GM12878 (cell line): ENCODE measurements at regions not wholly inside any gene's neighbourhood (a gene's known extent, or its start where the extent isn't known, plus 50 kb on each side); places are given as distances from the start of the nearest gene placed in this dataset.

Experiments
- ATAC-seq: fragments of 200-7000 bp; cut with Tn5 transposase; 3 replicates; pipeline ENCODE4 v1.9.1; 2020; ENCODE audit warnings: mild to moderate bottlenecking, moderate library complexity
- BruUV-seq: library from RNA; stranded (reverse); fragments of 400-500 nt; replicated peaks from 2 replicates; lab custom pipeline; 2021; lab: Mats Ljungman, UMichigan
- CTCF ChIA-PET: fragments of 300-600 bp; sonication (Branson Sonifier 250); formaldehyde crosslinking; extraction: SDS; loops from one replicate; lab custom pipeline; 2021; ENCODE audit warnings: inconsistent platforms; lab: Yijun Ruan, JAX
- POLR2A ChIA-PET: fragments of 350-600 bp; formaldehyde crosslinking; extraction: SDS; loops from one replicate; lab custom pipeline; 2021; ENCODE audit warnings: inconsistent platforms; lab: Charles Lee
- RAD21 ChIA-PET: fragments of 300-600 bp; sonication (Branson Sonifier 250); formaldehyde crosslinking; loops from one replicate; lab custom pipeline; 2023; ENCODE audit warnings: antibody characterized with exemption; ENCODE audit not compliant: unreplicated experiment; lab: Charles Lee
- SMC1A ChIA-PET: fragments of 300-600 bp; sonication (Branson Sonifier 250); formaldehyde crosslinking; loops from one replicate; lab custom pipeline; 2023; ENCODE audit not compliant: unreplicated experiment, uncharacterized antibody; lab: Charles Lee
- DNase-seq: peaks from one replicate; pipeline ENCODE4 v3.0.0-alpha.2; 2011; ENCODE audit warnings: low read depth, low spot score
- FAIRE-seq: peaks from 3 replicates; lab custom pipeline; 2011; peaks lifted over from hg19 to GRCh38; lab: Jason Lieb, UNC
- H2AFZ ChIP-seq: 2 replicates; pipeline ENCODE4 v1.6.0; 2011; ENCODE audit warnings: low read depth, low read length, control low read depth; ENCODE audit not compliant: control insufficient read depth
- H3K27ac ChIP-seq: 2 replicates; pipeline ENCODE4 v1.5.1; 2011; ENCODE audit warnings: control low read depth; ENCODE audit not compliant: control insufficient read depth, insufficient read depth
- H3K27me3 ChIP-seq, 2 experiments: replicated peaks in 1 of 2; 2 replicates each; pipeline versions ENCODE4 v1.6.0 to v1.6.1; 2011; ENCODE audit warnings: low read length in 1 of 2; ENCODE audit not compliant: control insufficient read depth in 2 of 2, insufficient read depth in 2 of 2
- H3K36me3 ChIP-seq, 2 experiments: 2 replicates each; pipeline ENCODE4 v1.5.1; 2011; ENCODE audit warnings: low read length in 1 of 2; ENCODE audit not compliant: control insufficient read depth in 2 of 2, insufficient read depth in 2 of 2
- H3K4me1 ChIP-seq: 2 replicates; pipeline ENCODE4 v1.6.1; 2011; ENCODE audit warnings: mild to moderate bottlenecking, low read length, moderate library complexity, mixed read lengths; ENCODE audit not compliant: control insufficient read depth, insufficient read depth
- H3K4me2 ChIP-seq: 2 replicates; pipeline ENCODE4 v1.6.0; 2011; ENCODE audit warnings: control low read depth; ENCODE audit not compliant: control insufficient read depth, insufficient read depth
- H3K4me3 ChIP-seq: fragments of 200-600 bp; sonication (generic); 2 replicates; pipeline ENCODE4 v1.5.1; 2016
- H3K79me2 ChIP-seq: 2 replicates; pipeline ENCODE4 v1.6.0; 2011; ENCODE audit warnings: low read length; ENCODE audit not compliant: control insufficient read depth, insufficient read depth
- H3K9ac ChIP-seq: 2 replicates; pipeline ENCODE4 v1.8.0; 2011; ENCODE audit warnings: low read length, control low read depth, mixed read lengths; ENCODE audit not compliant: control insufficient read depth, insufficient read depth
- H3K9me3 ChIP-seq: replicated peaks from 3 replicates; pipeline ENCODE4 v1.5.1; 2011; ENCODE audit warnings: mild to moderate bottlenecking, low read length; ENCODE audit not compliant: control insufficient read depth, insufficient read depth
- H4K20me1 ChIP-seq: 2 replicates; pipeline ENCODE4 v1.6.0; 2011; ENCODE audit not compliant: control insufficient read depth, insufficient read depth
- ATF2 ChIP-seq: IDR thresholded peaks from 2 replicates; pipeline ENCODE4 v1.6.1; 2012; ENCODE audit warnings: low read length, inconsistent platforms
- BCL3 ChIP-seq: IDR thresholded peaks from 2 replicates; pipeline ENCODE4 v1.6.1; 2011; ENCODE audit warnings: borderline replicate concordance, low read depth, mild to moderate bottlenecking, moderate library complexity, low read length; ENCODE audit not compliant: insufficient read depth, poor library complexity, severe bottlenecking
- CHD1 ChIP-seq: IDR thresholded peaks from 2 replicates; pipeline ENCODE4 v1.6.1; 2012; ENCODE audit warnings: low read depth, low read length, improper control_type of control experiment
- CTCF ChIP-seq, 3 experiments: IDR thresholded peaks in 2 of 3; conservative IDR thresholded peaks in 1 of 3; 2 replicates each; pipeline ENCODE4 v1.5.1; 2011; ENCODE audit warnings: low read depth in 3 of 3, low read length in 3 of 3, mild to moderate bottlenecking in 3 of 3, control low read depth in 2 of 3, moderate library complexity in 2 of 3, inconsistent platforms in 1 of 3, mixed read lengths in 1 of 3; ENCODE audit not compliant: control insufficient read depth in 2 of 3, insufficient read depth in 1 of 3; ENCODE audit errors: extremely low read depth in 1 of 3
- EED ChIP-seq: sonication (generic); IDR thresholded peaks from 2 replicates; pipeline ENCODE4 v1.6.1; 2016; ENCODE audit warnings: antibody characterized with exemption, low read depth
- ESRRA ChIP-seq: IDR thresholded peaks from 2 replicates; pipeline ENCODE4 v1.6.1; 2012; ENCODE audit warnings: mild to moderate bottlenecking, low read length, improper control_type of control experiment
- HDAC2 ChIP-seq: fragments of 200-600 bp; sonication (generic); IDR thresholded peaks from 2 replicates; pipeline ENCODE4 v1.6.1; 2017
- HDAC6 ChIP-seq: fragments of 200-600 bp; sonication (generic); IDR thresholded peaks from one replicate; pipeline ENCODE4 v1.8.0; 2017; ENCODE audit warnings: antibody characterized with exemption; ENCODE audit not compliant: unreplicated experiment
- LARP7 ChIP-seq: fragments of 450-650 bp; IDR thresholded peaks from 2 replicates; pipeline ENCODE4 v1.6.1; 2017; ENCODE audit warnings: mild to moderate bottlenecking
- MYB ChIP-seq: fragments of 150-350 bp; IDR thresholded peaks from 2 replicates; pipeline ENCODE4 v1.6.1; 2014; ENCODE audit warnings: mild to moderate bottlenecking, low read depth, low read length, borderline replicate concordance
- NR2C1 ChIP-seq: fragments of 450-650 bp; IDR thresholded peaks from 2 replicates; pipeline ENCODE4 v1.6.1; 2017; ENCODE audit warnings: antibody characterized with exemption, mild to moderate bottlenecking, moderate library complexity
- RAD21 ChIP-seq: IDR thresholded peaks from 2 replicates; pipeline ENCODE4 v1.6.1; 2011; ENCODE audit warnings: mild to moderate bottlenecking, low read depth, low read length, moderate library complexity; ENCODE audit not compliant: insufficient read depth
- RELA ChIP-seq: fragments of 450-650 bp; IDR thresholded peaks from 2 replicates; pipeline ENCODE4 v1.8.0; 2014; ENCODE audit warnings: borderline replicate concordance; ENCODE audit not compliant: partially characterized antibody
- SIX5 ChIP-seq: IDR thresholded peaks from 2 replicates; pipeline ENCODE4 v1.6.1; 2011; ENCODE audit warnings: mild to moderate bottlenecking, low read depth, low read length, moderate library complexity; ENCODE audit not compliant: severe bottlenecking
- SMAD1 ChIP-seq: fragments of 450-650 bp; IDR thresholded peaks from 2 replicates; pipeline ENCODE4 v1.6.1; 2018; ENCODE audit warnings: mild to moderate bottlenecking, low read depth; ENCODE audit not compliant: partially characterized antibody
- SMC3 ChIP-seq: IDR thresholded peaks from 2 replicates; pipeline ENCODE4 v1.6.1; 2011; ENCODE audit warnings: low read length, improper control_type of control experiment, borderline replicate concordance
- SPI1 ChIP-seq: IDR thresholded peaks from 2 replicates; pipeline ENCODE4 v1.6.1; 2011; ENCODE audit warnings: low read depth, mild to moderate bottlenecking, low read length, moderate library complexity, borderline replicate concordance; ENCODE audit not compliant: insufficient read depth
- STAT1 ChIP-seq: fragments of 450-650 bp; conservative IDR thresholded peaks from 2 replicates; pipeline ENCODE4 v1.6.1; 2014; ENCODE audit warnings: antibody characterized with exemption, mild to moderate bottlenecking
- STAT3 ChIP-seq: IDR thresholded peaks from 2 replicates; pipeline ENCODE4 v1.6.1; 2011; ENCODE audit warnings: low read depth, low read length, improper control_type of control experiment
- SUPT20H ChIP-seq: IDR thresholded peaks from 2 replicates; pipeline ENCODE4 v1.6.1; 2011; ENCODE audit warnings: low read depth, mild to moderate bottlenecking, low read length, moderate library complexity, borderline replicate concordance; ENCODE audit not compliant: control insufficient read depth
- TARDBP ChIP-seq: IDR thresholded peaks from 2 replicates; pipeline ENCODE4 v1.6.1; 2016; ENCODE audit warnings: borderline replicate concordance
- ZNF384 ChIP-seq: IDR thresholded peaks from 2 replicates; pipeline ENCODE4 v1.6.1; 2012; ENCODE audit warnings: low read depth, mild to moderate bottlenecking, low read length, improper control_type of control experiment, borderline replicate concordance
- WGBS: methylation state at CpG from one replicate; pipeline ENCODE4 v1.1.6; 2016; ENCODE audit warnings: low lambda C conversion rate; ENCODE audit not compliant: insufficient replicate concordance, insufficient coverage; ENCODE audit errors: missing lambda C conversion rate; 5-methylcytosine and 5-hydroxymethylcytosine counted together
- in situ Hi-C: fragments of 300-500 bp; cut with MboI; formaldehyde crosslinking; loops from 9 replicates; pipeline ENCODE4 v1.14.3; 2018; ENCODE audit warnings: mixed read lengths
- intact Hi-C: fragments of 100-400 bp; cut with micrococcal nuclease; formaldehyde crosslinking; loops from one replicate; pipeline ENCODE4 v1.14.2; 2022; ENCODE audit not compliant: unreplicated experiment

DNA sequence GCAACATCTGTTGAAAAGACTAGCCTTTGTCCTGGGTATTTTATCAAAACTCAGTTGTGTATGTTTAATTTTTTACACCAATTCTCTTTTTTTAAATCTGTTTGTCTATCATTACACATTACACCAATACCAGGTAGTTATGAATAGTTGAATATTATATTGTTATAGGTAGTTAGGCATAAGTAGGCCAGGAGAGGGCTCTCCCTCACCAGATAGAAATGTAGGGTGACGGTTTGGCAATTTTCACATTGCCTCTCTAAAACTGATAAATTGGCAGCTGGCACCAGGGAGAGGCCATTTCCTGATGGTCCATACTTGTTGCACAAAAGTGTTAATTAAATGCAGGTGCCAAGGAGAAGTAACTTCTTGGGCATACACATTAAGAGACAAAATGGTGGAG, 483.1 kb upstream of the EPHA6 start:
- in situ Hi-C loops = no loop called here
- FAIRE-seq (no peak), ATAC-seq (peak; percentile 79), DNase-seq (no peak)
- no peaks in the 10 kb centered on the region for H3K36me3 ChIP-seq
- SMC1A ChIA-PET = no interaction called here
- BruUV-seq = no TSS peak
- WGBS = 8% methylated on average over 1 of the region's 1 CpG
- H3K9ac ChIP-seq = no peak overlapping the region
- TF ChIP-seq CTCF (IDR thresholded peaks at IDR 0.05 in 2 of 3, conservative IDR thresholded peaks at IDR 0.05 in 1 of 3; ENCODE audit: control insufficient read depth in 2 of 3, extremely low read depth in 1 of 3, insufficient read depth in 1 of 3, low read depth in 3 of 3, low read length in 3 of 3) = peak in 1 of 3 experiments; percentile 34; a peak in 2 of 6 replicates
- no peak for TF ChIP-seq SPI1
- no peak for TF ChIP-seq RELA
- TF ChIP-seq SMC3 = peak; percentile 44; the same call in 1 of the 2 replicates
- no peak for TF ChIP-seq MYB
- TF ChIP-seq HDAC2 = no peak
- no peak for TF ChIP-seq STAT3
- no peak for TF ChIP-seq TARDBP
- TF ChIP-seq EED = no peak
- TF ChIP-seq ESRRA = no peak
- TF ChIP-seq RAD21 = peak; percentile 28; the same call in 1 of the 2 replicates
- no peak for TF ChIP-seq SUPT20H
- TF ChIP-seq LARP7 = no peak
- no peak for TF ChIP-seq STAT1
- TF ChIP-seq SMAD1 = no peak
- no peak for TF ChIP-seq NR2C1
- TF ChIP-seq CHD1 = no peak
- no peak for TF ChIP-seq ZNF384
- no peak for TF ChIP-seq ATF2
- TF ChIP-seq SIX5 = no peak
- TF ChIP-seq BCL3 = no peak
- TF ChIP-seq HDAC6 = no peak
- POLR2A ChIA-PET = no interaction called here
- H3K27ac ChIP-seq = no peak overlapping the region
- H3K9me3 ChIP-seq = no peaks in the 10 kb centered on the region
- intact Hi-C loops = loop anchor here (2.0 kb wide), 1 partner anchor 481 kb away; no protein-coding TSS in a partner anchor
- H4K20me1 ChIP-seq = no peaks in the 10 kb centered on the region
- H3K4me3 ChIP-seq = no peak overlapping the region
- no peak overlapping the region for H3K4me2 ChIP-seq
- no peaks in the 10 kb centered on the region for H3K4me1 ChIP-seq
- H3K79me2 ChIP-seq = no peaks in the 10 kb centered on the region
- no peaks in the 10 kb centered on the region for H3K27me3 ChIP-seq
- RAD21 ChIA-PET = no interaction called here
- H2AFZ ChIP-seq = no peak overlapping the region
- CTCF ChIA-PET = no interaction called here
